Fibroblast of skin of abdomen (primary cell): ENCODE measurements at regions not wholly inside any gene's neighbourhood (a gene's known extent, or its start where the extent isn't known, plus 50 kb on each side); places are given as distances from the start of the nearest gene placed in this dataset.
"Not testable (repeated sequence)": the region's sequence is repeated elsewhere in the genome, so short reads cannot be mapped to it uniquely, and the experiment has no call there.

Experiments used
- DNase-seq: peaks from one replicate; pipeline ENCODE4 v3.0.0-alpha.2; 2013

DNA sequence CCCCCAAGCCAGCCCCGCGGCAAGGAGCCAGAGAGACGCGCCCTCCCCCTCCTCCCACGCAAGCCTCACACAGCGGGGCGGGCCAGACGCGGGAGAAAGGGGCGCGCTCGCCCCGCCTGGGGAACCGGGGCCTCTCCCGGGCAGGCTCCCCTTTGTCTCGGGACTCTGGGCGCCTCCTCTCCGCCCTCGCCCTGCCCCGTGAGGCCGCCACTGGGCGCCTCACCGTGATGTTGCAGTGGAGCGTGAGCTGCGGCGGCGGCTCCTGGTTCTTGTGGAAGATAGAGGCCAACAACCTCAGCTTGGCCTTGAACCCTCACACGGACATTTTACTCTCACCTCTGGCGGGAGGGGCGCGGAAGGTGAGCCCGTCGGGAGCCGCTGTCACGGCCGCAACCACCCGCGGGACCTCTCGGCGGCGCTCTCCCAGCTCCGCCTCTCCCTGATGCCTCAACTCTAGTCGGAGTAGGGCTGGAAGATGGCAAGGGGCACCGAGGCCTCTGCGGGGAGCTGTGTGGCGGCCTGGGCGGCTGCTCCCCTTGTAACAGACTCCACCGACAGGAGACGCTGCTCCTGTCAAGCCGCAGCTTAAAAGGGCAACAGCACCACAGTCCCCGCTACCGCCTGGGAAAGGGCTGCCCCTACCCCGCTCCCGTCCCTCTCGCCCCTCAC lies 179.2 kb upstream of the ZSCAN2 start:
- DNase-seq, result not testable (repeated sequence)

DNA sequence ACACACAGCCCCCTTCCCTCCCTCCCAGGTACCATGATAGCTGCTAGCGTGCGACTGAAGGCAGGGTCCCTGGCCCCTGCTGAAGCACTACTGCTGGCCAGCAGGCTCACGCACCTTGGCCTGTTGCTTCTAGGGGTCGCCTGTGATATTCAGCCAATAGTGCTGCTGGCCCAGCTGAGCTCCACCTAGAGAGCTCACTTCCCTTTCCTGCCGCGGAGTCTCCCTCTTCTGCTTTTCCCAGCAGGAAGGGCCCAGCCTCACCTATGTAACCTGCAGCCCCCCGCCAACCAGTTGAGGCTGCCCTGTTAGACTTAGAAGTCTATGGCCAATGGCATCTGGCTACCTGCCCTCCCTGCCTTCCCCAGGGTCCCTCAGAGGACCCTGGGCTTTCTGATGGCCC lies 175.5 kb upstream of the ZSCAN2 start:
- DNase-seq, result not testable (repeated sequence)

DNA sequence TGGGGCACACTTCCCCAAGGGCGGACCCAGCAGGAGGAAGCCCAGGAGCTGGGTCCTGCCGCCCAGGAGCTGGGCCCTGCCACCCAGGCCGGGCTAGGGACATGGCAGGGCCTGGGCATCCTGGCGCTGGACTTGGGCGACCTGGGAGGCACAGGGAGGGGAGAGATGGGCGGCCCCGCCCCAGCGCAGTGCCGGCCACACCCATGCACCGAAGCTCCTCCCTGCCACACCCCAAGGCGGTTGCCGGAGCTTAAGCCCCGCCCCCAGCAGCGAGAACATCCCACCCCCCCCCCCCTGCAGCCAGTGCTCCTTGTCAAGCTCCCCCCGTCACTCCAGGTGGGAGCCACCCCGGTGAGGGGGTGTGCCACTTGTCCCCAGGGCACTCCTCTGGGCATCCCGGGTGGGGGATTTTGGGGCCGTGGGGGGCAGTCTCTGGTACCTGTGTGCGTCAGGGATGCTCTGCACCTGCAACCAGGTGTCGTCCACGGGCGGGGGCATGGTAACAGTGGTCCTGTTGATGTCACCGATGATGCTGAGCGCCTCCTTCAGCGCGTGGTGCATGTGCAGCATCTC lies 127.4 kb upstream of the ZSCAN2 start:
- not testable (repeated sequence) for DNase-seq

DNA sequence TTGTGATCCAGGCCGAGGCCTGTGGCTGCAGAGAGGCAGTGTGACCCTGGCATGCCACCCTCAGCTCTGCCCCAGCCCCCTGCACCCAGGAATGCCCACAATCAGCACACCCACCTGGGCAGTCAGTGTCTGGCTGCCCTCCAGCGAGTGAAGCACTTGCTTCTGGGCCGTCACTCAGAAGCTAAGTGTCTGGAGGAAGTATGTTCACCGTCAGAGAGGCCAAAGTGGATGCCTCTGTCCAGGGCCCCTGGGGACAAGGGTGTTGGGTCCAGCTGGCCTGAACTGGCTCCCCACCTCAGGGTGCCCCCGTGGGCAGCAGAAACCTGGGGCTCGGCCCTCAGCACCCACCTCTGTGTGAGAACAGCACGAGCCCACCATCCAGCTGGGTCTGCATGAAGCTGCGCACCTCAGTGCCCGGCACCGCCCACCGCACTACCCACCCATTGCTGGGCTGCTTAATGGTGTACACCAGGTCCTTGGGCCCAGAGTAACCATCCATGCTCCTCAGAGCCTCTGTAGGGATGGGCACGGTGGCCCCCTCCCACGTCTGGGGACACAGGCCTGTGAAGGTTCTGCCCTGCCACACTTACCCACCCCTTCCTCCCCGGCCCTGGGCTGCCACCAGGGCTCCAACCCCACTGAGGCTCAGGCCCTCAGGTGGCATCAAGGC lies 124.3 kb upstream of the ZSCAN2 start:
- not testable (repeated sequence) for DNase-seq

DNA sequence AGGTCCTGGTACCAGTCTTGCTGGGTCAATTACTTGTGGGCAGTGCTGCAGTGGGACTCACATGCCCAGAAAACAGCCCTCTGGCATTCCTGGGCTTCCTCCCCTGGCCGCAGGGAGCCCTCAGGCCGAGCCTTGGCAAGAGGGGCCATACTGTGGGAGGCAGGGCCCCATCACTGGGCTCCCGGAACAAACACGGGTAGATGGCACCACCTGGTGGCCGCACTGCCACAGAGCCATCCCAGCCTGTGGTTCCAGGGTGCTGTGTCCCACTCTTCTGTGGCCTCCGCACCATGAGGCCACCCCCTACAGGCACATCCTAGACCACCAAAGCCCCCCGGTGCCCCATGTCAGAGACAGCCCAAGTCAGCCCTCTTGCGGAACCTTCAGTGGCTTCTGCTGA lies 123.3 kb upstream of the ZSCAN2 start:
- not testable (repeated sequence) for DNase-seq

DNA sequence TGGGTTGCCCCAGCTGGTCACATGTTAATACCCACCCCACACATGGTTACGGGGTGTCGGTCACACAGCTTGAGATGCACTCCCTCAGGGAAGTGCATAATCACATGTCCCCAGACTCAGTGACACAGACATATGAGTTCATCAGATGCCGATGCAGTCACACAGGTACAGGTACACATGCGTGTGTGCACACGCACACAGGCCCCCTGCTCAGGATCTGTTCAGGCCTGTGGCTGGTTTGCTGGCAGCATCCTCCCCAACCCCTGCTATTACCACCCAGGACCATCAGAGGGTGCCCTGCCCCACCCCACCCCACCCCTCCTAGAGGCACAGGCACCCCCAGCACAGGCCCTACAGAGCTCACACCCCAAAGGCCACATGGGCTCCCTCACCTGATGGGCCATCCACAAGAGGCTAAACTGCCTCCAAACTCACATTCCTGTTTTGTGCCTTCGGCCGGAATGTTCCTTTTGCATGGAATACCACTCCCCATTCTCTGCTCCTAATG lies 120.6 kb upstream of the ZSCAN2 start:
- not testable (repeated sequence) for DNase-seq

DNA sequence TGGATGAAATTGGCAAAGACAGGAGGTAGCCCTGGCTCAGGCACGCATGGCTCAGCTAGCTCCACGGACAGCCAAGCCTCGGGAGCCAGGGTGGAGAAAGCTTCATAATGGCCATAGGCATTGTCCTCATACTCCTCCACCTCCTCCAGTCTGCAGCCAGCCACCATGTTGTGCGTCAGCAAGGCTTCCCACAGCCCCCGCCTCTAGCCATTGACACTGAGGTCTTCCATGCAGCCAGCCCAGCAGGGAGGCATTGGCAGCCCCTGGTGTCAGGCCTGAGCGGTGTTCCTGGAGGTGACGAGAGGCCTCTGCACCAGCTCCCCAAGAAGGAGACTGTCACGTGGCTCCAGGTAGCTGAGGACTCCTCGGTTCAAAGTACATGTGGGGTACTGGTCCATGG lies 117.0 kb upstream of the ZSCAN2 start:
- not testable (repeated sequence) for DNase-seq

DNA sequence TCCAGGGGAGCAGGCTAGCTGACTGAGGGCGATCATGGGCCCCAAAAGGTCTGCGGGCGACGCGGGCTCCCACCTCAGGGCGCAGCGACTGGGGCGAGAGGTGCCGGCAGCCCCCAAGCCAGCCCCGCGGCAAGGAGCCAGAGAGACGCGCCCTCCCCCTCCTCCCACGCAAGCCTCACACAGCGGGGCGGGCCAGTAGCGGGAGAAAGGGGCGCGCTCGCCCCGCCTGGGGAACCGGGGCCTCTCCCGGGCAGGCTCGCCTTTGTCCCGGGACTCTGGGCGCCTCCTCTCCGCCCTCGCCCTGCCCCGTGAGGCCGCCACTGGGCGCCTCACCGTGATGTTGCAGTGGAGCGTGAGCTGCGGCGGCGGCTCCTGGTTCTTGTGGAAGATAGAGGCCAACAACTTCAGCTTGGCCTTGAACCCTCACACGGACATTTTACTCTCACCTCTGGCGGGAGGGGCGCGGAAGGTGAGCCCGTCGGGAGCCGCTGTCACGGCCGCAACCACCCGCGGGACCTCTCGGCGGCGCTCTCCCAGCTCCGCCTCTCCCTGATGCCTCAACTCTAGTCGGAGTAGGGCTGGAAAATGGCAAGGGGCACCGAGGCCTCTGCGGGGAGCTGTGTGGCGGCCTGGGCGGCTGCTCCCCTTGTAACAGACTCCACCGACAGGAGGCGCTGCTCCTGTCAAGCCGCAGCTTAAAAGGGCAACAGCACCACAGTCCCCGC lies 100.5 kb upstream of the ZSCAN2 start:
- not testable (repeated sequence) for DNase-seq

DNA sequence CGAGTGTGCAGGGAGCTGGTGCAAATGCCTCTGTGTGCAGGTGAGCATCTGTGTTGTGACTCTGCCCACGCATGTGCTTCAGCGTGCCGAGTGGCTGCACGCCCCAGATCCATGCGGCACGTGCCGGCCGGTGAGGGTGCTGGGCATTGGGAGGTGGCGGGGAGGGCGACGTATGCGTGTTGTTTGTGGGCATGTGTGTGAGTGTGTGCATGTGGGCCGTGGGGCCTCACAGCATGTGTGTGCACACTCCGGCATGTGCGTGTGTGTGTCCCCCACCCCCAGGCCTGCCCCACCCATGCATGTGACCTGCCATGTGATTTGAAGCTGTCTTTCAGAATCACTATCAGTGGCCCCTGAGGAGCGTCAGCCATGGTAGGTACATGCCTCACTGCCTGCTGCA lies 97.7 kb upstream of the ZSCAN2 start:
- DNase-seq, result not testable (repeated sequence)

DNA sequence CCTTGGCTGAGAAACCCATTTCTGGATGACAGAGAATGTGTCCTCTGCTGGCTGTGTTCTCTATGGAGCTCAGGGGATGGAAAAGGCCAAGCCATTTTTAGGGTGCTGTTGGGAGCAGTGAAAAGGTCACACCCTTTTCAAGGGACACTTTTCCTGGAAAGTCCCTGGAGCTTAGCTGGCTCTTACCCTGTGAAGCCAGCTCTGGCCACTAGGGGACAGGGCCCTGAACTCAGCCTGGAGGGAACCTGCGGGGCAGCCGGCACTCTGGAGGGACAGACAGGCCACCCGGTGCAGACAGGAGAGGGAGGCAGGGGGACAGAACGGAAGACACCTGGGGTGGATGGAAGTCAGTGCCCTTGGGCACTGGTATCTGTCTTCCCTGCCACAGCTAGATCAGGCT lies 95.3 kb upstream of the ZSCAN2 start:
- not testable (repeated sequence) for DNase-seq

DNA sequence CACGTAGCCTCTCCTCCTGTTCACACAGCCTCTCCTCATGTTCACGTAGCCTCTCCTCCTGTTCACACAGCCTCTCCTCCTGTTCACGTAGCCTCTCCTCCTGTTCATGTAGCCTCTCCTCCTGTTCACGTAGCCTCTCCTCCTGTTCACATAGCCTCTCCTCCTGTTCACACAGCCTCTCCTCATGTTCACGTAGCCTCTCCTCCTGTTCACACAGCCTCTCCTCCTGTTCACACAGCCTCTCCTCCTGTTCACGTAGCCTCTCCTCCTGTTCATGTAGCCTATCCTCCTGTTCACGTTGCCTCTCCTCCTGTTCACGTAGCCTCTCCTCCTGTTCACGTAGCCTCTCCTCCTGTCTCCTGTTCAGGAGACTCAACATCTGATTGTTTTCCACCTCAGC lies 88.5 kb upstream of the ZSCAN2 start:
- not testable (repeated sequence) for DNase-seq

DNA sequence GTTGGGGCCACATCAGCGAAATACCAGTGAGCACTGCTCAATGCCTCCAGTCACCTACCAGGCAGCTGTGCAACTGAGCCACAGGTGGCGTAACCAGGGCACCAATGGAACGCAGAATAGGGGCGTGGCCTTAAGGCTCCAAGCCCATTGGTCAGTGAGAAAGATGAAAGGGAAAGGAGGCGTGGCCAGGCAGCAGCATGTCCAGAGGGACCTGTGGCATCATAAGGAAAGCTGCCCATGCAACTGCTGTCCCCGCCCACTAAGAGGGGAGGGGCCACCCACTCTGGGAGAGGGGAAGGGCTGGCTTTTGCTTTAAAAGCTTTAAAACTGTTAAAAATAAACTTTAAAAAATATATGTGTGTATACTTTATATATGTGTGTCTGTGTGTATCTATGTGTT lies 84.0 kb upstream of the ZSCAN2 start:
- DNase-seq, result not testable (repeated sequence)

DNA sequence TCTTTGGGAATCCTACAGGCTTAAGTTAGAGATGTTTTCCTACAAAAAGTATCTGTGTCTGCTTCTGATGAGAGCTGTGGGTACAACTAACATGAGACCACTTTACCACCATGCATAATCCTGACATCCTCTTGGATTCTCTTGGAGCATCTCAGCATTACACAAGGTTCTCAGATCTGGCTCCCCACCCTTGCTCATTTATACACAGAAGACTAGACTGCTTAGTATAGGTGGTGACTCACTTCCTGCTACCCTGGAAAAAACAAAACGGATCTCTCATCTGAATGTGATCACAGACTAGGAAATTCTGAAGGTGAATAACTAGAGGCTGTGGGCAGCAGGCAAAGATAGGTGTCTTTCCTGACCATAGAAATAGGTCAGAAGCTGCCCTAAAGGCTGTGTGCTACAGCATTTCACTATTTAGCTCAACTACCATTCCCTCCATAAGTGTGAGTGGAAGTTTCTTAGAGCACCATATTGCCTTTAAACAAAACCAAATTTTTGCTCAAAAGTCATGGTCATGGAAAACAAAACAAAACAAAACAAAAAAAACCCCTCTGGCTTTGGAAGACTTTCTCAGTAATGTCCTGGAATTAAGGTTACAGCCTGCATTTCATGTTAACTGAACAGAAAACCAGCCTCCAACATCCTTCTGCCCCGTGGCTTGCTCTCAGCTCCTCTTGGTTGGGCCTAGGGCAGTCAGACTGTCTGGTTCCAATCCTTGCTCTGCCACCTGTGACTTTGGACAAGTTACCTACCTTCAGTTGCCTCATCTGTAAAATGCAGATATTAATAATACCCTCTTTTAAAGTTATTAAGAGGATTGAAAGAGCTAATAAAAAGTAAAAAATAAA lies 75.1 kb upstream of the ZSCAN2 start:
- not testable (repeated sequence) for DNase-seq

DNA sequence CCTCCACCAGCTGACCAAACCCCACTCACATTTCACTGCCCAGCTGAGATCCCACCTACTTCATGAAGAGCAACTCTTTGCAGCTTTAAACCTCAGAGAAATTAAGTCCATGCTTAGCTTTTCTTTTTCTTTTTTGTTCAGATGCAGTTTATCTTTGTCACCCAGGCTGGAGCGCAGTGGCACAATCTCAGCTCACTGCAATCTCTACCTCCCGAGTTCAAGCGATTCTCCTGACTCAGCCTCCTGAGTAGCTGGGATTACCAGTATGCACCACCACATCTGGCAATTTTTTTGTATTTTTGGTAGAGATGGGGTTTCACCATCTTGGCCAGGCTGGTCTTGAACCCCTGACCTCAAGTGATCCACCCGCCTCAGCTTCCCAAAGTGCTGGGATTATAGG lies 70.1 kb upstream of the ZSCAN2 start:
- DNase-seq, result not testable (repeated sequence)

DNA sequence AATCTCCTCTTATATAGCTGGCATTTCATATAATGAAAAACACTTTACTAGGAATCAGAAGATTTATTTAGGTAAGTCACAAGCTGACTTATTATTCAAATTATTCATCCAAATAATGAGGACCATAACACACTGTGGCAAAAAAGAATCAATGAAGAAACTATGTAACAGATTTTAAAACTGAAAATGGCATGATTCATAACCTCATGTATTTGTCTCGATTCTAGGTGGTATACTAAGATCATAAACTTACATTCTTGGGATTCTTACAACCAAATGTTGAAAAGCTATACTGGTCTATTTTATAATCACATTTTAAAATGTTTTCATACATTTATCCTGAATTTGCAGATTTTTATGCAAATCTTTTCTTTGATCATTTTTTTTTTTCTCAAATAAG lies 69.6 kb upstream of the ZSCAN2 start:
- DNase-seq, result not testable (repeated sequence)

DNA sequence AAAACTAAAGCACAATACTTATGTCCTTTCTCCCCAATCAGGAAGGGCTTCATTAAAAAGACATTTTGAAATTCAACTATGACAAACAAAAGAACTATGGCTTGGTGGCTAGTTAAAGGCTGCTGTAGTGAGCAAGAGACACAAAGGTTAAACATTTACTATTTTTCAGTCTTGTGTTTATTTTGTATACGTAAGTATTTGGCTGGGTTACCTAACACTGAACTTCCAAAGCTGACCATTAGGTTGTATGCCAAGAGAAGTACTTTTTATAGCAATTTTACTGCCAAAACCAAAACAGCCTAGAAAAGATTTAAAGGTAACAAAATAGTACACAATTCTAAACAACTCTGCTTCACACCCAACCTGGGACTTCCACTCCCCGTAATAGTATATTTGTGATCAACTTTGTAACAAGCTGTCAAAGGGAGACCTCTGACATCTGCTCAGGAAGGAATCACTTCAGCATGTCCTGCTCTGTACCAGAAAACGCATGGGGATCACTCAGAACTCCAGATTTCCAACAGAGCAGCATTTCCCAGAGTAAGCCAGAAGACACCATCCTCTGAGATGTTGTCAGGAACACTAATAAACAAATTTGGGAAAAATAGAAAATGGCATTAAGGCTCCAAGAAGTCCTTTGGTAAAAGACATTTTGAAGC lies 69.0 kb upstream of the ZSCAN2 start:
- DNase-seq, result peak; percentile 38

DNA sequence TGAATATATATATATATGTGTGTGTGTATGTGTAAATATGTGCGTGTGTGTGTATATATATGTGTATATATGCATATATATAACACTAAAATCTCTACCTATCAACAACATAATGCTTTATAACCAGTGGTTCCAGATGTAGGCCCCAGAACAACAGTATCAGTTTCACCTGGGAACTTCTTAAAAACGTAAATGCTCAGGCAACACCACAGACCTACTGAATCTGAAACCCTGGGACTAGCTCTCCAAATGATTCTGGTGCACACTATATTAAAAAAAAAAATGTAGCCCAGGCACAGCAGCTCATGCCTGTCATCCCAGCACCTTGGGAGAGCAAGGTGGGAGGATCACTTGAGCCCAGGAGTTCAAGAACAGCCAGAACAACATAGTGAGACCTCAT lies 67.1 kb upstream of the ZSCAN2 start:
- DNase-seq, result not testable (repeated sequence)

DNA sequence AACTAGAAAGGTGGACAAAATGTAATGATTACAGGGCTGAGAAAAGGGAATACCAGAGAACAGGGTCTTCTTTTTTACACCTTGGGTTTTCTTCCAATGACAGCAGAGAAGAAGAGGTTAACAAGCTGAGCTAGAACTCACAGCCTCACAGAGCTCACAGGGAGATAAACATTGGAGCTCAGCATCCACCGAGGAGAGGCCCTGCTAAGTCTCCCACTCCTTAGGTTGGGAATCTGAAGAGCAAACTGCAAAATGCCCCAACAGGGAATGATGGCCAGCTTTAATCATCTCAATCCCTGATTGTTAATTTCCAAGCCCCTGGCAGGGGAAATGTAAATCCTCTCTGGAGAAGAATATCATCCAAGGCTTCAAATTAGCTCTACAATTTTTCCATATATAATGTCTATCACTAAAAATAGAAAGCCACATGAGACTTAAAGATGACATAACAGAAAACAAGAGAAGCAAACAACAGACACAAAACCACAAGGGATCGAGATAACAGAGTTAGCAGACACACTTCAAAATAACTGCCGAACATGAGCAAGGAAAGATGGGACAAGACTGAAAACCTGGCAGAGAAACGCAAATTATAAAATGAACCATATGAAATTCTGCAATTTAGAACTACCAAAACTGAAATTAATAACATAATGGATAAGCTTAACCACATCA lies 66.1 kb upstream of the ZSCAN2 start:
- not testable (repeated sequence) for DNase-seq

DNA sequence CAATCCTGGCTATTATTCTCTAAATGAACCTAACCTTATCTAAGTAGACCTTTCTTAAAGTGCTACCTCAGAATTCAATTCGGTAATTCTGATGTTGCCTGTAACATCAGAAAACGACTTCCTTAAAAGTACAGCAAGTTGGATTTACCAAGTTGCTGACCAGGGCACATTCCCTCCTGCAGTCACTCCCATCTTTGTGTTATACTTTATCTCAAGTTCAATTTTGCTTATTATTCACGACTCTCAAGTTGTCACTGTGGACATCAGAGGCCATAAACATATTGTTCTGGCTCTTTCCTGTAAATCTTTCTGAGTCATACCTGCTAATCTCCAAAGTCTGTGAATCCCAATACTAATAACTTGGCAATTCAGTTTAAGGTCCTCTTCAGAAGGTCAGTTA lies 64.6 kb upstream of the ZSCAN2 start:
- not testable (repeated sequence) for DNase-seq

DNA sequence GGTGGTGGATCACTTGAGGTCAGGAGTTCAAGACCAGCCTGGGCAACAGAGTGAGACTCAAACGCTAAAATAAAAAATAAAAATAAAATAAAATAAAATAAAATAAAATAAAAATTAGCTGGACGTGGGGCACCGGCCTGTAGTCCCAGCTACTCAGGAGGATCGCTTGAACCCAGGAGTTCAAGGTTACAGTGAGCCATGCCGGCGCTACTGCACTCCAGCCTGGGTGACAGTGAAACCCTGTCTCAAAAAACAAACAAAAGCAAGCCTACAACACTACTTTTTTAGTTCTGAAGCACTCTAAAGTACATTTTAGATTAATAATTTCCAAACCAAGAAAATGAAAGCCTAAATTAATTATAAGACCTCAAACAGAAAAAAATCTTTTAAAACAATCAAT lies 56.2 kb upstream of the ZSCAN2 start:
- not testable (repeated sequence) for DNase-seq

DNA sequence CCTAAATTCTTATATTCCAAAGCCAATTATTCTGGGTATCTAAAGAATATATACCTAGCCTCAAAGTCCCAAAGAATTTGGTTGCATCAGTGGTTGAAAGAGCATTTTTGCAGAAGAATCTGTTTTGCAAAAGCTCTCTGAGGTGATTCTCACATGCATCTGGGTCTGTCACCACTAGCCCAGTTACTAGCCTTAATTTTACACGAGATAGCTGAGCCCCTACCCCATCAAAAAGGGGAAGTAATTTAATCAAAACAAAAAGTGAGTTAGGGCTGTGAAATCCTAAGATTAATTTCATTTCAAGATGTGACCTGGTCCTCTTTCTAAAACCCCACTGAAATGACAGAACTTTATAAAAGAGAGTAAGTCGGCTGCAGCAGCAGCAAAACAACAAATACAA lies 53.7 kb upstream of the ZSCAN2 start:
- DNase-seq, result not testable (repeated sequence)
